ENCODE measurements at regions not wholly inside any gene's neighbourhood (a gene's known extent, or its start where the extent isn't known, plus 50 kb on each side); places are given as distances from the start of the nearest gene placed in this dataset.

DNA sequence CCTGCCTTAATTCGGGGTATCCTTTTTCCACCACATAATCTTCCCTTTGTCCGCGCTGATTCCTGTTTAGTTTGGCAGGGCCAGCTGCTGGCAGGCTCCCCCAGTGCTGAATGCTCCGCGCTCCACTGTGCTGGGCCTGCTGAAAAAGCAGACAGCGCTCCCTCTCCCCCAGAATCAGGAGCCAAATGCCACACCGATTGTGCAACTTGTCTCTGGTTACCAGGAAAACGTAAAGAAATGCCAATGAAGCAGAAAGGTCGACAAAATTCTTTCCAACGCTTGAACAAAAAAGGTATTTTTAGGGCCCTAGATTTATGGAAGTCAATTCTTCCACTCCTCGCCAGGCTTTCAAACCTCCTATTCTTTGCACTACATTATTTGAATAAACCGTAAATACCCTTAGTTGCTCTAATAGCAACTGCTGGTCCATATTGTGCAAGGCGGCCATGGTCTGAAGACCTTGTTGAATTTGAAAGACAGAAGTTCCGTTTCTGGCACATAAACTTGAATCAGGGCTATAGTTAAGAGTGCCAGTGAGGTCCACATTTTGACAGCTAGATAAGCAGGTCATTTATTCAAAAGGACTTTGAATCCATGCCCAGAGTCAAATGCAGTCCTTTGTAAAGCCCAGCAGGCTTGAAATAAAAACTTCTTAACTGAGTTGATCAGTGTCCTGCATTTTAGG is 206.7 kb upstream of the RFC3 start:
- TF ChIP-seq YY1 (IDR thresholded peaks at IDR 0.05; ENCODE audit: insufficient read depth, insufficient read length): no peak
- no peak for TF ChIP-seq ZNF274 (IDR thresholded peaks at IDR 0.05; ENCODE audit: low read depth, low read length)
- TF ChIP-seq SUZ12 (IDR thresholded peaks at IDR 0.05; ENCODE audit: extremely low read depth, insufficient read depth, insufficient read length): no peak

All from NT2/D1 (cell line).